Lung (tissue), 11 donors: ENCODE measurements at regions not wholly inside any gene's neighbourhood (a gene's known extent, or its start where the extent isn't known, plus 50 kb on each side); places are given as distances from the start of the nearest gene placed in this dataset.

Experiments
- ATAC-seq: fragments of 200-7000 bp; cut with Tn5 transposase; one replicate; pipeline ENCODE4 v1.9.1; 2020; ENCODE audit warnings: moderate number of reproducible peaks; ENCODE audit not compliant: insufficient read depth, low FRiP score
- DNase-seq, 3 donors: peaks; one replicate each; pipeline ENCODE4 v3.0.0-alpha.2; 2013 to 2017
- H3K27ac ChIP-seq, 2 donors: one replicate each; pipeline ENCODE4 v1.5.1; 2013; ENCODE audit warnings: mild to moderate bottlenecking in 2 of 2, moderate library complexity in 2 of 2, control low read depth in 1 of 2, inconsistent platforms in 1 of 2, low read depth in 1 of 2, low read length in 1 of 2
- H3K27me3 ChIP-seq, 3 donors: one replicate each; pipeline ENCODE4 v1.5.1; 2013; ENCODE audit warnings: low read length in 2 of 3; ENCODE audit not compliant: control insufficient read depth in 3 of 3, insufficient read depth in 3 of 3
- H3K36me3 ChIP-seq, 4 donors: one replicate each; pipeline ENCODE4 v1.5.1; 2013; ENCODE audit warnings: low read length in 4 of 4, mild to moderate bottlenecking in 1 of 4, moderate library complexity in 1 of 4; ENCODE audit not compliant: control insufficient read depth in 4 of 4, insufficient read depth in 4 of 4
- H3K4me1 ChIP-seq, 5 donors: one replicate each; pipeline ENCODE4 v1.5.1; 2013; ENCODE audit warnings: low read length in 5 of 5, mild to moderate bottlenecking in 2 of 5, moderate library complexity in 1 of 5; ENCODE audit not compliant: control insufficient read depth in 5 of 5, insufficient read depth in 5 of 5
- H3K4me3 ChIP-seq: one replicate; pipeline ENCODE4 v1.5.1; 2013; ENCODE audit warnings: mild to moderate bottlenecking, control low read depth, moderate library complexity
- H3K9ac ChIP-seq, 2 donors: one replicate each; pipeline ENCODE4 v1.5.1; 2013; ENCODE audit warnings: low read length in 2 of 2, control low read depth in 1 of 2; ENCODE audit not compliant: insufficient read depth in 1 of 2
- H3K9me3 ChIP-seq, 4 donors: one replicate each; pipeline ENCODE4 v1.5.1; 2013; ENCODE audit warnings: low read length in 3 of 4, mild to moderate bottlenecking in 1 of 4, moderate library complexity in 1 of 4; ENCODE audit not compliant: control insufficient read depth in 4 of 4, insufficient read depth in 3 of 4
- CTCF ChIP-seq: IDR thresholded peaks from 2 replicates; pipeline ENCODE4 v1.5.1; 2012; ENCODE audit warnings: mild to moderate bottlenecking; ENCODE audit errors: control extremely low read depth, extremely low read depth
- WGBS, 2 donors: extraction: QIAGEN DNeasy Blood & Tissue Kit; methylation state at CpG; one replicate each; pipeline ENCODE4 v1.1.7; 2013; 5-methylcytosine and 5-hydroxymethylcytosine counted together
- donor health status: control.
- donor health status: control.
- donor health status: Bipolar disorder and iron deficiency.
- donor health status: healthy.
- donor health status: DM: yes; HTN: yes; CAD: no.

- H3K27me3 ChIP-seq: no peaks in the 10 kb centered on the region
- no peak overlapping the region for H3K27ac ChIP-seq
- no peak for TF ChIP-seq CTCF
- no peaks in the 10 kb centered on the region for H3K36me3 ChIP-seq
- H3K4me1 ChIP-seq: no peaks in the 10 kb centered on the region
- 91 to 98% methylated on average over 1 of the region's 1 CpG for WGBS, 2 donors
- H3K9ac ChIP-seq: no peak overlapping the region
- H3K4me3 ChIP-seq: no peak overlapping the region
- ATAC-seq (no peak), DNase-seq (no peak)
- H3K9me3 ChIP-seq: no peaks in the 10 kb centered on the region
Observed at GRCh38 chr6:6405997-6406714, 85.7 kb upstream of the F13A1 start.

- no peak overlapping the region for H3K9ac ChIP-seq
- H3K27me3 ChIP-seq: no peaks in the 10 kb centered on the region
- no peaks in the 10 kb centered on the region for H3K4me1 ChIP-seq
- TF ChIP-seq CTCF: no peak
- H3K9me3 ChIP-seq: no peaks in the 10 kb centered on the region
- 42 to 46% methylated on average over 2 of the region's 2 CpGs for WGBS, 2 donors
- H3K27ac ChIP-seq: no peak overlapping the region
- DNase-seq (no peak), ATAC-seq (no peak)
- no peaks in the 10 kb centered on the region for H3K36me3 ChIP-seq
- no peak overlapping the region for H3K4me3 ChIP-seq
Observed at GRCh38 chr6:6406715-6407070, 86.2 kb upstream of the F13A1 start.

- DNase-seq (no peak), ATAC-seq (no peak)
- Histone ChIP-seq H3K27ac (no peak overlapping the region), H3K4me3 (no peak overlapping the region), H3K27me3 (no peaks in the 10 kb centered on the region), H3K9ac (no peak overlapping the region), H3K4me1 (no peaks in the 10 kb centered on the region), H3K36me3 (no peaks in the 10 kb centered on the region), H3K9me3 (no peaks in the 10 kb centered on the region)
- no peak for TF ChIP-seq CTCF
- WGBS, 2 donors: 26 to 47% methylated on average over 4 of the region's 4 CpGs
Observed at GRCh38 chr6:6407071-6407741, 86.7 kb upstream of the F13A1 start.
